OCI-LY1 (cell line): ENCODE measurements at regions not wholly inside any gene's neighbourhood (a gene's known extent, or its start where the extent isn't known, plus 50 kb on each side); places are given as distances from the start of the nearest gene placed in this dataset.

Source experiments
- CTCF ChIP-seq: fragments of 200-600 bp; sonication (generic), shearing (Covaris generic); IDR thresholded peaks from 2 replicates; pipeline ENCODE4 v1.5.1; 2017; ENCODE audit warnings: mild to moderate bottlenecking, antibody characterized with exemption, low read length, moderate library complexity, mixed read lengths
- EZH2 ChIP-seq: fragments of 200-600 bp; sonication (generic), shearing (Covaris generic); IDR thresholded peaks from 2 replicates; pipeline ENCODE4 v1.8.0; 2017; ENCODE audit warnings: borderline replicate concordance, mixed run types, mild to moderate bottlenecking, antibody characterized with exemption, low read length, moderate library complexity, mixed read lengths

- TF ChIP-seq CTCF (no peak), EZH2 (no peak)
These were observed 170.1 kb upstream of the GLRA1 start for GRCh38 chr5:152094716-152095115.
